Stimulated activated naive CD4-positive, alpha-beta T cell (primary cell): ENCODE measurements at regions not wholly inside any gene's neighbourhood (a gene's known extent, or its start where the extent isn't known, plus 50 kb on each side); places are given as distances from the start of the nearest gene placed in this dataset.
"Not testable (repeated sequence)": the region's sequence is repeated elsewhere in the genome, so short reads cannot be mapped to it uniquely, and the experiment has no call there.

ENCODE experiments used
- DNase-seq, 6 experiments: peaks; one replicate each; lab custom pipeline; 2025; lab: John Stamatoyannopoulos, UW

DNA sequence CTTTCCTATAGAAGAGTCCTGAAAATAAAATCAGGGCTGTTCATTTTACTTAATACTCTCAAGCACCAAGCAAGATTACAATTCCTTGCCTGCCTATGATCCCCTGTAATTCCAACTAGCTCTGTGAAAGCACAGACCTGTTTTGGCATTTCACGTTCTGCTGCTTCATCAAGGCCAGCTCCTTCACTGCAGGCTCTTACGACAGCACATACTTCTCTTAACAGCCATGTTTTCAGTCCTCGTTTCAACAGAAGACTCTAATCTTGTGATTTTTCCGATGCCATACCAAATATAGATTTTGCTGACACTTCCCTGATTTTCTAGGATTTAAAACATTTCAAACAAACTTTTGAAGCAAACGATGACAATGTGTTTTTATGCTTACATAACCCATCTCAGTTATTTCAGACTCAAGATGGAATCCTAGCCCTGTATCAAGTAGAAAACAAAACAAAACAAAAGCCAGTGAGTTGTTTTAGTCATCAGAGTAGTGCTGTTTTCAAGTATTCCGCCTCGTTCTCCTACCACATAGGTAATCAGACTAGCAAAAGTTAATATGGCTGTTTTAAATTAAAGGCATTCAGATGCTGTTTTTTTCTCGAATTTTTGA, 616.5 kb upstream of the CITED2 start:
- DNase-seq, result no peak

DNA sequence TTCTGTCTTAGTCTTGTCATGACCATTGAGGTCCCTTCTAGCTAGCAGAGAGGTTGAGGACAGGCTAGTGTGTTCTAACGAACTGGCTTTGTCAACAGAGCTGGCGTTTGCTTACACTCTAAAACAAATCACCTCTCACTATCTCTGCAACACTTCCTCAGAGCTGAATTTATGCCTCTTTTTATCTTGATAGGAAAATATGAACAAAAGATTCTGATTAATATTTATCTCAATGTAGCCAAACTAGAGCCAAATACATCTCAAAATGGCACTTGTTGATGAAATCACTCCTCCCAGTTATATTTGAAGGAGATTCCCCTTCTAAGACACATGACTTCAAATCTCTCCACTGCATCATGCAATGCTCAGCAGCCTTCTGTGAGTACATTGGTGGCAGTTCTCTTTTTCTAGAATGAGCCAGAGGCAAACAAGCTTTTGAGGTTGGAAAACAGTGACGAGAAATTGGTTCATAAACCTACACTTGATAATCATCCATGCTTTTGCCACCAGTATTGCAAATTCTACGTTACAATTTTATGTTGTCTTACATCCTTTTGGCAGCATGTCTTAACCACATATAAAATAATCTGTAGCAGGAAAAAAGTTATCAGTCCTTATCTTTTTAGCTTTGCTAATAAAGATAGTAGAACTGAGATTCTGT, 615.7 kb upstream of the CITED2 start:
- DNase-seq, result no peak

DNA sequence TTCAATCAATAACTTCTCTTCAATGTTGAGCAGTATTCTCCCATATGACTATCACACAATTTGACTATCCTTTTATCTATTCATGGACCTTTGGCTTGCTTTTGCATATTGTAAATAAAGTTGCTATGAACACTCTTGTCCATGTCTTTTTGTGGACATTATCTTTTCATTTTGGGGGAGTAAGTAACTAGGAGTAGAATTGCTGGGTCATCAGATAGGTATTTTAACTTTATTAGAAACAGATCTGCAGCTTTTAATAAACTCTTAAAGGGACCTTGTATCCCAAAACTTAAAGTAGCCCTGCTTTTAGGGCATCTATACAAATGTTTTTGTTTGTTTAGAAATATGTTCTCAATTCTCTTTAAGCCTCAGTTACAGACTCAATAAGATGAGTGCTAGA, 614.2 kb upstream of the CITED2 start:
- no peak for DNase-seq

DNA sequence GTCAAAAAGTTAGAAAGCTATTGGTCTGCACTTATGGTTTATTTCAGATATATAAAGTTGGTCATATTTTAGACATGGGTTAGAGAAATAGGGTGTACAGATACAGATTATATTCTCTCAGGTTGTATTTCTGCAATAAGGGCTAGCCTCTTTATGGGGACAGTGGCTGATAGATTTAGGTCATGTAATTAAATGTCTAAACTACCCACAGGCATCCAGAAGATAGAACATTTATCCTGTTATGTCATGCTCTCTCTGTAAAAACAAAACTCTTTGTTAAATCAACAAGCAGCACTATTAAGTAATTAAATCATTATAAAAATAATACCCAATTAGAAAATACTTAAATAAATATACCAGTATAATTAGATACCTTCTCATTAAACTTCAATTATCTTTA, 612.6 kb upstream of the CITED2 start:
- DNase-seq, result no peak

DNA sequence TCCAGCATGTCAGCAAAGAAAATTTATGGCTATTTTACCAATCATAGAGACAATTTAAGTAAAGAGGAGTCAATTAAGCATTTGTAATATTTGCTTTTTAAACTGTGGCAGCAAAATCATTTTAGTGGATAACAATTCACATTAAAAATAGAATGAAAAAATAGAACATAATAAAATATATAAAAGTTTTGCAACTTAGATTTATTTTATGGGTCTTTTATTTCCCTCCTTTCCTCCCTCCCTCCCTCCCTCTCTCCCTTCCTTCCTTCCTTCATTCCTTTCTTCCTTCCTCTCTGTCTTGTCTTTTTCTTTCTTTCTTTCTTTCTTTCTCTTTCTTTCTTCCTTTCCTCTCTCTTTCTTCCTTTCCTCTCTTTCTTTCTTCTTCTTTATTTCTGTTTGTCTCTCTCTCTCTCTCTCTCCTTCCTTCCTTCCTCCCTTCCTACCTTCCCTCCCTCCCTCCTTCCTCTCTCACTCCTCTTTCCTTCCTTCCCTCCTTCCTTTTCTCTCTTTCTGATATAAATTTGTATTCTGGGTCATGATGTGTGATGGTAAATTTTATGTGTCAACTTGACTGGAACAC, 610.9 kb upstream of the CITED2 start:
- no peak for DNase-seq

DNA sequence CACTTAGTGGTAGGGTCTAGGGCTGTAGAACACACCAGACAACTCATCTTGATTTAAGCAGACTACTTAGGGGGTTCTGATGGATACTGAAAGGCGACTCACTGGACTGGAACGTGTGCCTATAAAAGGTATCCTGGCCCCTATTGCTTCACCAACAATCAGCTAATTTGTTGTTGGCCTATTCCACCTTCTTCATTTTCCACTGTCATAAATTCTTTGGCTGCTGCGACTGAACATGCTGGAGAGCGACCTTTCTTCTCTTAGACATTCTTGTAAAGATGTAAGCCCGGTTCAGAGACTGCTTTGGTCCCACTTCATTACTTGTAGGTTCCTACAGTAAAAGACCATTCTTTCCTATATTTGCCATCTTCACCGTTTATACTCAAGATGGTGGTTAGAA, 609.9 kb upstream of the CITED2 start:
- no peak for DNase-seq

DNA sequence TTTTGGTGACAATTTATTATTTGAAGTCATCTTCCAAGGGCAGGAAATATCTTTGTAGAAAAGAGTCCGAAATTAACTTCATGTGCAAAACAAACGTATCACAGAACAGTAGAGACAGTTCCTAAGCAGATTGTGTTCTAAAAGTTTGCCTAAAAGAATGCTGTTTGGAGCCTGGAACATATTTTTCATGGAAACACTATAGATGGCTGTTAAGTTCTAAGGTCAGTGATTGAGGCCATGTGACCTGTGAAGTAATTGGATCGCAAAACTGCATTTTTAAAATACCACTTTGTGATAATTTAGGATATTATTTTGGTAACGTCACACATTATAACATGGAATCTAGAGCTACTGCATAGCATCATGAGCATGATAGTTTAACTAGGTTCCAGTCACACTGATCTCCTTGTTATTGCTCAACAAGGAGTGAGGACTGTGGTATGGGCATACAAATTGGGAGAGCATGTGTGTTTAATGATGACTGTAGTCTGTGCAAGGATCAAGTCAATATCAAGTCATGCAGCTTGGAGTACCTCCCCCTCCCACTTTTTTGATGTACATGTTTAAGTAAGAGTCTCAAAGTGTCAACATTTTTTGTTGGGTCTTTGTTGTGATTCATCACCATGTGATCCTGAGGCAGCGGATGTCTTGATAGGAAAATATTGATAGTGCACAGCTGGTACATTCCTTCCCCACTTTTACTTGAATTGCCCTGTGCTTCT, 609.3 kb upstream of the CITED2 start:
- DNase-seq, result no peak

DNA sequence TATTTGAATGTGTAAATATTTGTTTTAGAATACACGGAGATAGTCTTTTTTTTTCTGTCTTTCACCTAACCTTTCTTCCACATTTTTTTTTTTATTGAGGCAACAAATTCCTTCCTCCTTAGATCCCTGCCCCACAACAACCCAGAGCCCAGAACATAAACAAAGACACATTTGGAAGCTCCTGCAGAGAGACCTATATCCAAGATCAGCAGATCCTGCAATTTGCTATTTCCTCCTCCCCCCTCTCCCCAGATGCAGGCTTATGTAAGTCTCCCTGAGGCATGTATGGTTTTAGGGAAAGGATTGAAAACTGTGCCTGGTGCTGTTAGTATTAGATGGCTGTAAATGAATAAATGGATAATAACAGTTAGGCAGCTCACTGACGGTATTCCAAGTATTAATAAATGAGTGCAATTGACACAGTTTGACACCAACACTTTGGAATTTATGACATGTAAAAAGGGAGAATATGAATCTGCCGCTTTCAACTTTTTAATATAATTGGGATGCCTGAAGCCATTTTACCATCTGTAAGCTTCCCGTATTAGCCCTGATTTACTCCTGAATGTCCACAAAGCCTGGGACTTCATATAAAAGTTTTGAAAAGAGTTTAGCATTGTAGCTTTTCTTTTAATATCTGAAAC, 608.3 kb upstream of the CITED2 start:
- no peak for DNase-seq

DNA sequence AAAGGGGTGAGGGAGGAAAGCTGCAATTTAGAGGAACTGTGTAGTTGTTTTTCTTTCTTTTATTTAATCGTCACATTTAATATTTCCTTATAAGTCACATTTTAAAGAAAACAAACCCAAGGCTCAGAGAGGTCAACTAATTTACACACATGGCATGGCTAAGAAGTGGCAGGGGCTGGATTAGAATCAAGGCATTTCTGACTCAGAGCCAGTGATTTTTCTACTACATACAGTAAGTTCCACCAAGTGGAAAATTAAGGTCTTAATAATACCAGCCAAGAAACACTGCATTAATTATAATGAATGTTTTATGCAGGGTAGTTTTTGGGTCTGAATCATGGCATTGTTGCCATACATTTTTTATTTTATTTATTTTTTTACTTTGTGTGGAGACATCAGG, 607.7 kb upstream of the CITED2 start:
- no peak for DNase-seq

DNA sequence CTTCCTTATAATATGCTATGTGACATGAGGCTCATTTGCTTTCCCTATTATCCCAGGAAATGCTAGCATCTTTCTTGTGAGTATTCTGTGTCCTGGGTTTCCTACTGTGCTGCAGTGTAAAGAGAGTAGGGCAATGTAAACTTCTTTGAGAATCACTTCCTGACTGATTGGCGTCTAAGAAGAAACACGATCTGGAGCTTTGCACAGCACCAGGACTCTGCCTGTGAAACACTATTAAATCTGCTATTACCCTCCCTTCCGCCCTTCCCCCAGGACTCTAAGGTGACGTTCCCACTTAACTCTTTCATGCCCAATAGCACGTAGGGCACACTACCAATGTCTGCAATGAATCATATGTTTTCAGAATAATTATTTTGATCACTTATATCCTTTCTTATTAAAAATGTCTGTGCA, 607.3 kb upstream of the CITED2 start:
- no peak for DNase-seq

DNA sequence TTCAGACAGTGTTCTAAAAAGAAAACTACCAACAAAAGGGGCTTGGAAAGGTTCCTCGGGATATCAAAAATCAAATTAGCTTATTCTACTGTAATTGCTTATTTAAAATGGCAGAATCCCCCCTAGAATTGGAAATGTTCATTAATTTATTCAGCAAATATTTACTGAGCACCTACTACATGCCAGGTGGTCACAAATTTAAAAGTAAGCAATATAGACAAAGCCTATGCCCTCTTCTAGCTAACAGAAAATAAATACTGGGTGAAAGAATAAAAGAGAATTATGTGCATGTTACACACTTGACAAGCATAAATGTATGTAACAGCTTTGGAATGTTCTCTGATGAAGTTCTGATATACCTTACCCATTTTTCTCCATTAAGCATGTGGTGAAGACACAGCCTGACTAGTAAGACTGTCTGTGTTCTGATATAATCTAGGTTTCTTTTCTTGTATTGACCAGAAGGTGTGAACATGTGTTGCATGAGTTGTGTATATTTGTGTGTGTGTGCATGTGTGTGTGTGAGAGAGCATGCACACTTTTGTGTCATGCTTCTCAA, 606.7 kb upstream of the CITED2 start:
- DNase-seq, result no peak

DNA sequence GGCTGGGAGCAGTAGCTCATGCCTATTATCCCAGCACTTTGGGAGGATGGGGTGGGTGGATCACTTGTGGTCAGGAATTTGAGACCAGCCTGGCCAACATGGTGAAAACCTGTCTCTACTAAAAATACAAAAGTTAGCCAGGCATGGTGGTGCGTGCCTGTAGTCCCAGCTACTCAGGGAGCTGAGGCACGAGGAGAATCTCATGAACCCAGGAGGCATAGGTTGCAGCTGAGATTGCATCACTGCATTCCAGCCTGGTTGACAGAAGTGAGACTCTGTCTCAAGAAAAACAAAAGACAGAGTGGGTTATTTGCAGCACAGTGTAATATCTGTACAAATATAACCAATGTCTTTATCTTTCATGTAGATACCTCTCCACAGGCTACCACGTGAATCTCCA, 606.2 kb upstream of the CITED2 start:
- DNase-seq, result not testable (repeated sequence)

DNA sequence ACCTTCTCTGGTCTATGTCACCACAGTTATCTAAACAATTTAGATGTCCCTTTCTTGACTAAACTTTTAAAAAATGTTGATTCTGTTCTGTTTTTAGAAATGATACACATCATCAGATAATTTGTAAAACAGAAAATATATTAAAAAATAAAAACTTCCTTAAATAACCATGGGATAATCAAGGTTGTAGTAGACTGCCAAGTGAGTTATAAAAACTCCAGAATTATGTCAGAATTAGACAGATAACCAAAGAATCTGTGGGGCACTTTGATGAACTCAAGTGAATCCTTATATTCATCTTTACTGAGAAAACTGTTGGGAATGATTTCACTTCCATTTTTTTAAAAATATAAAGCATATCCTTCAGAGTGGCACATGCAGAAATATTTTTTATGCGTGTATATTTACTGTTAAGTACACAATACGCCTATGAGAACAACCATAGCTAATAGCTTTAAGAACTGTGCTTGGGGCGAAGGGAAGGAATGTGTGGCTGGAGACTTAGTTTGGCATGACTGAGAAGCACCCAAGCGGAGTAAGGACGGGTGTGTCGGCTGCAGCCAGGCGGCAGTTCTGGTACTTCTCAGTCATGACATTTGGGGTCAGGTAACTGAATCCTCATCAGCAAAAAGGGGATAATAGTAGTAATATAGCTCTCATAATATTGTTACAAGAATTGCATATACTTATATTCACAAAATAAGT, 604.7 kb upstream of the CITED2 start:
- no peak for DNase-seq

DNA sequence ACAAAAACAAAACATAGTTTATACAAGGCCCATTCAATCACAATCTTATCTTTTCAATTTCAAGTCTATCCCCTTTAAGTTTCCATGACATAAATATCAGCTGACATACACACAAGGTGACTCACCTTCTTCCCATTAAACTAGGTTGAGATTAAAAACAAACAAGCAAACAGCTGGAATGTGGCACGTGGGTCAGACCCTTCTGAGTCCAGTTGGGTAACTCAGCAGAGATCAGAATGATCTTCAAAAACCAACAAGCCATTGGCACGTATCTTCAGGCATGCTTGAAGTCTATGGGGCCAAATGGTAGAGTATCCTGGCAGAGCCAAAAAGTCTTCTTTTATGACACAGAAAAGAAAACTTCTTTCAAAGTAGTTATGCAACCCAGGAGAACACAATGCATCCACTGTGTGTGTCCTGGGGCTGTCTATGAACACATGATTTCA, 603.5 kb upstream of the CITED2 start:
- no peak for DNase-seq

DNA sequence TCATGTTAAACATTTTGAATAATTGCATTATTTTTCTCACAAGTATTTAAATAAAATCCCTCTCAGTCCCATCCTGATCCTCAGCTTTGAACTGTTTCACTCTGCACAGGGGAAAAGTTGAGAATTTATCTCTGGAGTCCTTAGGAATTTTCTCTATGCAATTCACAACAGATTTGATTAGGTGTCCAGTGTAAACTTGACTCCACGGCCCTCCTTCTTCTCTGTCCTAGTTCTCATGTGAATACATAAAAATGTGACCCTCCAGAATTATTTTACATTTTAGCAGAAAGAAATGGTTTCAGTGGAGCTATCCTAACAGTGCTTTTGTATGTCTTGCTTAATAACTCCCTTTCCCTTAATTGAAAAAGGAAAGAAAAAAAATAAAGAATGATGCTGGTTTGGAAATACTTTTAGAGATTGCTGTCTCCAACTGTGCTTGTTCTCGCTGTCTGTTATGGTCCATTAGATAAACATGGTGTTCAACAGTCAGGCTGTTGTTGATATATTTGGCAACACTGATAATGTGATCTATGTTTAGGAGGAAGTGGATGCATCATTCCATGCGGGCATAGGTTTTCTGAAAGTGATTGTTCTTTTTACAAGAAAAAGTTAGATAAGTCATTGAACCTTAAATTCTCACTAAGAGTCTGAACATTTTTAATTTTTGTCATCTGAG, 599.4 kb upstream of the CITED2 start:
- DNase-seq, result no peak

DNA sequence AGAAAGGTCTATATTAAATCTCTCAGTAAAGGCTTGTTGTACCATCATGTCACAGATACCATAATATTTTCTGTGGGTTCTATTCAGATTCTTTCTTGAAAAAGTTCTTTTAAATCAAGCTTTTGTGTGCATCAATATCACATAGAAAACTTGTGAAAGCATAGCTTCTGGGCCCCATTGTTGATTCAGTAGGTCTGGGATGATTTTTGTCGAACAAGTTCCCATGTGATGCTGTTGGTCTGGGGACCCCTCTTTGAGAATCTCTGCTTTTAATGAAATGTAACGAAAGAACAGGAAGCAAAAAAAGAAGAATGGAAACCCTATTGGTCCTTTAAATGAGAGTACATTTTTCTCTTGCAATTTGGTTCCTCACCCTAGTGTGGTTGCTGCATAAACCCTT, 597.7 kb upstream of the CITED2 start:
- no peak for DNase-seq

DNA sequence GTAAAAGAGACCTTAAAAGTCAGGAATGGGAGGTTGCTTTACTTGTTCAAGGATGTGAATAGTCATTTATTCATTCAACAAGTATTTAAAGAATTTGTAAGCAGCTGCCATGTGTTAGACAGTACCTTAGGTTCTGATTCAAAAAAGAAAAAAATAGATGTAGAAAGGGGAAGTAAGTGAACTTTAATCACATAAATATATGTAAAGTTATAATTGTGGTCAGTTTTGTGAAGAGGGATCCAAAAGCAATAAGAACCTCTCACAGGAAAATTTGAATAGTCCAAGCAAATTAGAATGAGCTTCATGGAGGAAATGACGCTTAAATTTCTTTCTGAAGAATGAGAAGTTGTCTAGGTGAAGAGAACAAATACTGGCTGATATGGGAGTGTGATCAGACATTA, 596.1 kb upstream of the CITED2 start:
- no peak for DNase-seq

DNA sequence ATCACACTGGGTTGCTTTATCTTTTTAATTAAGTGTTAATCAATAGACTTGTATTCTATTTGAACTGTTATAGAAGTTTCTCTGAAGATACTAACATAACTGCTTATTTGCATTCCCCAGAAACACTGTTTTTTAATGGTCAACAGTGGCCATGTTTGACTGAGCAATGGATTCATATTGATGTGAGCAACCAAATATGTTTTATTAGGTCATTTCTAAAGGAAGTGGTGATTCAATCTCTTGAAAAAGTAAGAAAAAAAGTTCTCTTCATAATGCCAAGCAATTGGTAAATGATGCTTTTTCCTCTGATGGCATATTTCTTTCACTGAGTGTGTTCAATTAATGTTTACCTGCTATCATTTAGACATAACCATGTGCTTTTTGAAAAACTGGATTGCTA, 593.0 kb upstream of the CITED2 start:
- no peak for DNase-seq

DNA sequence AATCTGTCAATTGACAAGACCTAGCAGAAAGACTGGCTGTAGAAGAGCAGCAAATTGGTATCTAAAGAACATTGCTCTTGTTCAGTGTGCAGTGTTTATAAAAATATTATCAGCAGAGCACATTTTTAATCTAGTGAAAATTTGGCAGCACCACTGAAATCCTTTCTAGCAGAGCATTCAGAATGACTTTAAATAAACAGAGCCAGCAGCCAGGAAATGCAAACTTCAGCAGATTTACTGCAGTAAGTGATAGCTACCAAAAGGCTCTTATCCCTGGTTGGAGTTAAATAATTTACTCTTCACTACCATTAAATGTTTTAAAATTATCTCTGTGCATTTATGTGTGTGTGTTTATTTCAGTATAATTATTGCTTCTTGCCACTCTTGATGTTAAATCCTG, 590.9 kb upstream of the CITED2 start:
- DNase-seq, result no peak

DNA sequence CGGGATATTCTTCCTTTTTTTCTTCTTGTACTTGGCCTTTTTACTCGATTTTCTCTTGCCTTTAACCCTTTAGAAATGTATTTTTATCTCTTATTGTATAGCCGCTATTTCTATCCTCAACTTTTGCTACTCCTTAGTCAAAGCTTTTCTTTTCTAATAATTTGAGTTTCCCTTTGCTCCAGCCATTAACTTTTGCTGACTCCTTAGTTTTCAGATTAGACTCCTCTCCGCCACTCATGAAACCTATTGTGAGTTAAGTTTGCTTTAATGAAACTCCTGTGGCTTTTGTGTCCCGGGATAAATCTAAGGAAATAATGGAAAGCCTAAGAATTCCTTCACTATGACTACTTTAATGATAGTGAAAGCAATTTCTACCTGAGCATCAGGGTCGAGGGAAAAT, 590.3 kb upstream of the CITED2 start:
- DNase-seq, result no peak
